GM18505 (cell line): ENCODE measurements at regions not wholly inside any gene's neighbourhood (a gene's known extent, or its start where the extent isn't known, plus 50 kb on each side); places are given as distances from the start of the nearest gene placed in this dataset.

ENCODE experiments used
- ATAC-seq: cut with Tn5 transposase; IDR thresholded peaks from one replicate; pipeline ENCODE4 v1.9.1; 2021; ENCODE audit not compliant: unreplicated experiment
- POLR2A ChIP-seq: IDR thresholded peaks from 4 replicates; pipeline ENCODE4 v1.6.1; 2011; ENCODE audit warnings: borderline replicate concordance; ENCODE audit not compliant: insufficient read depth, insufficient read length; ENCODE audit errors: extremely low read depth

DNA sequence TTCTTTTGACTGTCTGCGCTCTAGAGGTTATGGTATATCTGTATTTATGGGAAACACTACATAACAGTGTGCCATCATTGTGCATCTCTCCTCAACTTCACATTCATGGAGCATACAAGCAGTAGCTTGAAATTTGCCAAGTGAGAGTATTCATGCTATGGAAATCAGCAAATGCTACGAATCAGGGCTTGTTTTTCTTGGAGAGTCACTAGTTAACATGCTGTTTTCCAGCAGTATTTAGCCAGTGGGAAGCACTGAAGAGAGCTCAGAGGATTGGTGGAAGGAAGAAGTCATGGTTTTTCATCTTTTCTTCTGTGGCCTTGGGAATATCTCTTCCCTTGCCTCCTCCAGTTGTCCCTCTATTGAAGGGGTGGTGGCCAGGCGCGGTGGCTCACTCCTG, 303.0 kb downstream of the PSAT1 start:
- TF ChIP-seq POLR2A = no peak
- ATAC-seq = no peak

DNA sequence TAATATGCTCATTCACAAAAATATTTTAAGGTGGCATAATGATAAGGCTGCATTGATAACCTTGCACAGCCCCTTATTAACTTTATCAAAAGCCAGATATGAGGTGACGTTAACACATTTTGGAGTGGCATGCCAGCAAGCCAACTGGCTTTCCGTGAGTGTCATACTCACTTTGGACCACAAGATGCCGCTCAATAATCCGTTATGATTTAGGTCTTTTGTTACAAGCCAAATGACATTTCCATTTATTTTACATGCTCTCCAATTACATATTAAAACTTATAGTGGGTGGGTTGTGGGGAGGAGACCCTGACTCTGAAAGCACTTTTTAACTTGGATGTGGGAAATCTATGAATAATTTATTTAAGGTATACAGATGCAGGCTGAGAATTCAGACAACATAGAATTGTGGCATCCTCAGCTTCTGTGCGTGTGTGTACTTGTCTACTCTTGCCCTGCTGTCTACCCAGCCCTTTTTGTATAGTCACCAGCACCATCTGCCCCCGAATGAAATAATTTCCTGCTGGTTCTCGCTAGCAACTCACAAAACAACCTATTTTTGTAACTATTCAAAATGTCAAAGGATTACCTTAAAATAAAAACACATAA, 305.1 kb downstream of the PSAT1 start:
- no peak for ATAC-seq
- no peak for TF ChIP-seq POLR2A

DNA sequence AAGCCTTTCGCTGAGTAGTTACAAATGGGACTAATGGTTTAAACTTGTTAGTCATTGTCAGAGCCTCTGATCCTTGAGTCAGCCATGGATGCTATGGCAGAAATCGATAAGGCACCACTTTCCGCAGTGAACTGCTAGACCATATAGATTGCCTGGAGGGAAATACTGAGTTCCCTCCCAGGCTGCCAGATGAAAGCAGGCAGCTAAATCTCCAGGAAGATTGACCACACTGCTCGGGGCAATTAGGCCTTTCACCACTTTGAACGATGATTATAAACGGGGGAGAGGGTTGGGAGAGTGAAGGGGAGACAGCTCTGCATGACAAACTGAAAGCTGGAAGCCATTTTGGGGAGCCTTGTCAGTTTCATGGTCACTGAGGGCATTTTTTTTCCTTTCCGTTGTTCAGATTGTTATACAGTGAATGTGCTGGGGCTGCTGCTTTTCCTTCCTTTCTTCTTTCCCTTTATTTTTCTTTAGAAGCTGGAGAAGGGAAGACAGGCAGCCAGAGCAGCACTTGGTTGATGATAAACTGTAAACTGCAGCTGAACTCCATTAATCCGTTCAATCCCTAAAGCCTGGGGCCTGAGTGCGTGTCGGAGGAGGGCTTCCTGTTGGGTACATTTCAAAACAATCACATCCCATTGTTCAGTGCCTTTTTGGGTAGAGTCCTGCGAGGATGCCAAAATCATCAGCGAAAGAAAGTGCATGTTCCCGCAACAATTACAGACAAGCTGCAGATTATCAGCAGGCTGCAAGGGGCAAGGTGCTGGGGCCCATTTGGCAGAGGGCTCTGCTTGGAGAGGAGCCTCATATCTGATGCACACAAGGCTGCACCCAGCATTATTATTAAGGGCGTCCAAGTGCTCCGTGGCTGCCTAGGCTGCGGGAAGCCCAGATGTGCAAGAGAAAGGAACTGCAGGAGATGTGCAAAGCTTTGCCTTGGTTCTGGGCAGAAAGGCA, 308.4 kb downstream of the PSAT1 start:
- ATAC-seq = no peak
- no peak for TF ChIP-seq POLR2A

DNA sequence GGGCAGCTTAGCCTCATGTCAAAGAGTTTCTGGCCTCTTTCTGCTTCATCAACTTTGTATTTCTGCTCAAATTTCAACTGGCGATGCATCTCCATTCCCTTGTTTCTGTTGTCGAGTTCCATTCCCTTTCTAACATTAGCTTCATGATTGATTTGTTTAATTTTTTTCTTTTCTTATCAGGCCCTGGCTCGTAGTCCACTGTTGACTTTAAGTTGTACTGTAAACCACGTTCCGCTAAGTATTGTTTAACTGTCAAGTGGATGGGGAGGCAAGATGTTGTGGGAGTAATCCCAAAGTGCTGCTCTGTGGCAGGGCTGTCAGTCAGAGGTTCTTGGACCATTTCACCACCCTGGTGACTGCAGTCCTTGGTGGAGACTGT, 309.1 kb downstream of the PSAT1 start:
- no peak for TF ChIP-seq POLR2A
- ATAC-seq = no peak

DNA sequence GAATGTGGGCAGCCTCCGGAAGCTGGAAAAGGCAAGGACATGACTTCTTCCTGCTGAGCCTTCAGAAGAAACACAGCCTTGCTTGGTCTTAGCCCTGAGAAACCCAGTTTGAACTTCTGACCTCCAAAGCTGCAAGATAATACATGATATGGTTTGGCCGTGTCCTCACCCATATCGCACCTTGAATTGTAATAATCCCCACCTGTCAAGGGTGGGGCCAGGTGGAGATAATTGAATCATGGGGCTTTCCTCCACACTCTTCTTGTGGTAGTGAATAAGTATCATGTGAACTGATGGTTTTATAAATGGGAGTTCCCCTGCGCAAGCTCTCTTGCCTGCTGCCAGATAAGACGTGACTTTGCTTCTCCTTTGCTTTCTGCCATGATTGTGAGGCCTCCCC, 310.9 kb downstream of the PSAT1 start:
- no peak for ATAC-seq
- no peak for TF ChIP-seq POLR2A

DNA sequence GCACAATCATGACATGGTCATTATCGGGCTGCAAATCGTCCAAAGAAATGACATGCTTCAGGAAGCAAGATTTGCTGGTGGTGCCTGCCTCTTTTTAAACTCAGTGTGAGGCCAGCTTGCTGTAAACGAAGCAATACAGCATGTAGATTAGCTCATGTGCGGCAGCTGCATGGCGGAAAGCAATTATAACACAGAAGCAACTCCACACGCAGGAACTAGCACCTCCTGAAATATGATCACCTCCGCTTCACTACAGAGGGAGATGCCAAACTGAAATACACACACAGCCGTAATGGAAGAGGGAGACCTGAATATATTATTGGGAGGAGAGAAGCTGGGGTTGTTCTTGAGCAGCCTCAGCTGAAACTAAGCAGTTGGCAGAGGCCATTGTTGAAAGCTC, 312.5 kb downstream of the PSAT1 start:
- no peak for ATAC-seq
- TF ChIP-seq POLR2A = no peak

DNA sequence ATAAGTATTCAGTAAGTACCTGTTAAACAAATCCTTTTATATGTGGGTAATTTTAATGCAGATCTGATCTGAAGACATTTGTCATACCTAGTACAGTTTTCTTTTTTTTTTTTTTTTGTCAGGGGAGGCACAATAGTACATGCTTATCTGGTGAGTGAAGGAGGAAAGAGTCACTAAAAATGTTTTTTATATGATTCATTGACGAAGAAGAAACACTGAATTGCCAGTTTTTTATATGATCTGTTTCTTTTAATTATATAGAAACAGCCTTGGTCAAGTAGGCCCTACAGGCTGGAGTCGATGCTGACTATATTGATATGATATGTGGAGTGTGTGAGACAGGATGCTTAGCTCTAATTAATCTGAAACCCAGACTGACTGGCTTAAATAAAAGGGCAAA, 315.2 kb downstream of the PSAT1 start:
- TF ChIP-seq POLR2A = no peak
- ATAC-seq = no peak

DNA sequence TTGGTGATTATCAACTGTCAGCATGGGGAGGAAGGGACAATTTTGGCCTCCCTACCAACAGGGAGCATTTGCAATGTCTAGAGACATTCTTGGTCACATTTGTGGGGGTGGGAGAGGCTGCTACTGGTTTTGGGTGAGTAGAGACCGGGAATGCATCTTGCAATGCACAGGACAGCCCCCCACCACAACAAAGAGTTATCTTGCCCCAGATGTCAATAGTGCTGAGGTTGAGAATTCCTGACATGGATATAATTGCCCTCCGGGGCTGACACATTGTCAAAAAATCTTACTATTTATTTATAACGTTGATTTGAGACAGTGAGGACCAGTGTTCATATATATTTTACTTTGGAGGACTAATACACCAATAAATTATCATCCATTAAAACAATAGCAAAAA, 316.1 kb downstream of the PSAT1 start:
- TF ChIP-seq POLR2A = no peak

DNA sequence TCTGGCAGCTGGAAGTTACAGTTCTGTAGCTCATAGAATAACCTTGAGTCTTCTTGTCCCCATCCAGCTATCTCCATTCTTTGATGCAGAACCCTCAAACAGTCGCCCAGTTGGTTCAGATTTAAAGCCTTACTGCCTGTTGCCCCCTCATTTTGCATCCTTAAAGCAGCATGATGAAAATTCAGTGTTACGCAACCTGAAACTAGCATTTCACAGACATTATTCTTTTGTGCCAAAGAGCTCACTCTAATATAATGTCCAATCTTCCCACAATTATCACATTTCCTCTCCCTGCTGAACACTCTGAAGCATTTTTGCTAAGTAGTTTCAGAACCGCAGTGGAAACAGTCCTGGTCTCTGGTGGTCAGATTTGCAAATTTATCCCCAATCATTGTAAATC, 318.0 kb downstream of the PSAT1 start:
- no peak for ATAC-seq
- TF ChIP-seq POLR2A = no peak

More for the DNA sequence above, 316.1 kb downstream of the PSAT1 start:
- no peak for ATAC-seq

DNA sequence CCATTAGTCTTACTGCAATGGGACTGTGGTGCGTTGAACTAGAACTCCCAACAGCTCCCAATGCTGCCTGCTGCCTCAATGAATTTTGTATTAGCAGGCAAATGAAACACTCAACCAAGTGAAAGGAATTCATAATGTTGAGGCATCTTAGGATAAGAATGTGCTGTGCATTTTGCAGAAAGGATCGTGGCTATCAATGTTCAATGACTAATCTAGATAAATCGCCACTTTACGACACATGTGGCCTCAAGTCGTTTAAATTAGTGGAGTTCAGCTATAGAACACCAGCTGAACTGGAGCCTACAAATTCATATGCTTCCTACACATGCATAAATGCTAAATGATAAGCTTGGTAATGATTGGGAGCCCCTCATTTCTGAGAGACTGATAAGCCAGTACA, 318.4 kb downstream of the PSAT1 start:
- no peak for ATAC-seq
- no peak for TF ChIP-seq POLR2A

DNA sequence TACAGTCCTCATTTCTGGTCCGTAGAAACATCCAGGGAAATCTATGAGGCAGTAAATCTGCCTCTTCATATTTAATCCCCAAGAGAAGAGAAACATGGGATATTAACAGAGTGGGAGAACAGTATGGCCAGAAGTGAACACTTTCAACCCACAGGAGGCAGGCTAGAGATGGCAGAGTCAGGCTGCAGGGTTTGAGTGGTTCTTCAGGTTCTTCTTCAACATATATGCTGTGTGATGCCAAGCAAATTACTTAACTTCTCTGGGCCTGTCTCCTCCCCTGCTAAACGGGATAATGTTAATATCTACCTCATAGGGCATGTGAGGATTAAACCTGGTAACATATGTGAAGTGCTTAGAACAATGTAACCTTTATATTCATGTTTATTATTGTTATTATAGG, 321.8 kb downstream of the PSAT1 start:
- ATAC-seq = no peak
- no peak for TF ChIP-seq POLR2A

DNA sequence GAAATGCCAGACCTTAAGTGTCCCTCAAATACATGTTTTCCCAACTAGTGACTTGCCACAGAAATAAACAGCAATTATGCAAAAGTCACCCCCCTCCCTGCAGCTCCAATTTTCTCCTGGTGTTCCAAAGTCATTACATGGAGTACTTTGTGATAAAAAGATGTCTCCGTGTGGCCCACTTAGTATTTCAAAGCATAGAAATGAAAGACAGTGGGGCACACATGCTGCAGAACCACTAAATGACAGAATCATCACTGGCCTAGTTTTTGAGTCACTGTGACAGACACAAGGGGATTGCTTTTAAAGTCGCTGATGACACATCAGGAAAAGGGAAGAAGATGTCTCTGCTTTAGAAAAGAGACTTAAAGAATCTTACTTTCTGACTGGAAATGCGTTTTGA, 323.4 kb downstream of the PSAT1 start:
- no peak for TF ChIP-seq POLR2A
- no peak for ATAC-seq

DNA sequence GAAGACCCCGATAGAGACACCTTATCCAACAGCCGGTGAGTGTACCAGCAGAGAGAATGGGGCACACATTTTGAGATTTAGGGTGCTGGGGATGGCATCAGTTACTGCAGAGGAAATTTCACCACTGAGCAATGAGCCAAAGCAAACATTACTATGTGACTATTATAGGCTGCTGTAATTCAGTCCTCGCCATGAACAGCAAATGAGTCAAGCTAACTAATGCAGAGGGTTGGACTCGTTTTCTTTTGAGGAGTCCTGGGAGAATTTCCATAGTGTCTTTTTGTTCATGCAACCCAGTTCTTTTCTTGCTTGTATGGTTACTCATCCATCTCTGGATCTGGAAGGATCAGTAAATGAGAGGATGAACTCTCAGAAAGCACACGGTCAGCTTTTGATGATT, 323.8 kb downstream of the PSAT1 start:
- TF ChIP-seq POLR2A = no peak
- ATAC-seq = no peak

DNA sequence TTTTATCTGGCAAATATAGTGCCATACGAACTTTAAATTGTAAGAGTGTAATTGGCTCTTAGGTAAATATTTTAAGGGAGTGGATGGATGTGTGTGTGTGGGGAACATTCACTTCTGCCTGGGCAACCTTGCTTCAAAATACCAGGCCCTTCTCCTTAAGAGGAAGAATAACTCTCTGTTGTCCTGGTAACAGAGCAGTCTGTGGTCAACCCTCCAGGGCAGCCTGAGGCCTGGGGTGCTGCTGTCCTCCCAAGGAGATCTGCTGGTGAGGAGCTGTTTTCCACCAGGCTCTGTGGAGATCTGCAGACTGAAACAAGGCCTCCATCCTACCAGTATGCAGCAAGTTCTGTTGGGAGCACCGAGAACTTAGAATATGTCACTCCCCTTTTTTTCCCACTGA, 325.2 kb downstream of the PSAT1 start:
- ATAC-seq = no peak
- TF ChIP-seq POLR2A = no peak
